HG02642 (cell line): ENCODE measurements at regions not wholly inside any gene's neighbourhood (a gene's known extent, or its start where the extent isn't known, plus 50 kb on each side); places are given as distances from the start of the nearest gene placed in this dataset.

Experiments used
- ATAC-seq: cut with Tn5 transposase; IDR thresholded peaks from one replicate; pipeline ENCODE4 v1.9.1; 2021; ENCODE audit warnings: mild to moderate bottlenecking; ENCODE audit not compliant: unreplicated experiment, poor library complexity

GRCh38 chr13:95444006-95444730 is 108.4 kb upstream of the CLDN10 start:
- no peak for ATAC-seq

GRCh38 chr13:95445131-95445530 is 107.4 kb upstream of the CLDN10 start:
- no peak for ATAC-seq

GRCh38 chr13:95447814-95448213 is 104.7 kb upstream of the CLDN10 start:
- no peak for ATAC-seq

- ATAC-seq, result no peak
Observed at GRCh38 chr13:95451656-95452055, 100.9 kb upstream of the CLDN10 start.

GRCh38 chr13:95452375-95452774 is 100.1 kb upstream of the CLDN10 start:
- ATAC-seq, result no peak

GRCh38 chr13:95455782-95456181 is 96.7 kb upstream of the CLDN10 start:
- no peak for ATAC-seq

- ATAC-seq, result peak; percentile 18
Observed at GRCh38 chr13:95456815-95457214, 95.7 kb upstream of the CLDN10 start.

- ATAC-seq, result peak; percentile 100
Observed at GRCh38 chr13:95457294-95457693, 95.2 kb upstream of the CLDN10 start.

GRCh38 chr13:95462801-95463200 is 89.7 kb upstream of the CLDN10 start:
- no peak for ATAC-seq

- ATAC-seq, result no peak
Observed at GRCh38 chr13:95463531-95463930, 89.0 kb upstream of the CLDN10 start.

- ATAC-seq, result no peak
Observed at GRCh38 chr13:95470574-95471366, 81.8 kb upstream of the CLDN10 start.

- ATAC-seq, result no peak
Observed at GRCh38 chr13:95471960-95472359, 80.6 kb upstream of the CLDN10 start.

- no peak for ATAC-seq
Observed at GRCh38 chr13:95474992-95475391, 77.5 kb upstream of the CLDN10 start.

- ATAC-seq, result no peak
Observed at GRCh38 chr13:95477187-95477586, 75.3 kb upstream of the CLDN10 start.

GRCh38 chr13:95479731-95480130 is 72.8 kb upstream of the CLDN10 start:
- ATAC-seq, result peak; percentile 7

GRCh38 chr13:95480131-95480545 is 72.4 kb upstream of the CLDN10 start:
- peak; percentile 68 for ATAC-seq

- ATAC-seq, result no peak
Observed at GRCh38 chr13:95480791-95481780, 71.4 kb upstream of the CLDN10 start.

GRCh38 chr13:95484052-95484451 is 68.5 kb upstream of the CLDN10 start:
- ATAC-seq, result no peak

- ATAC-seq, result no peak
Observed at GRCh38 chr13:95485045-95485517, 67.4 kb upstream of the CLDN10 start.

- ATAC-seq, result no peak
Observed at GRCh38 chr13:95485518-95486144, 66.9 kb upstream of the CLDN10 start.
